ENCODE measurements at regions not wholly inside any gene's neighbourhood (a gene's known extent, or its start where the extent isn't known, plus 50 kb on each side); places are given as distances from the start of the nearest gene placed in this dataset.

DNA sequence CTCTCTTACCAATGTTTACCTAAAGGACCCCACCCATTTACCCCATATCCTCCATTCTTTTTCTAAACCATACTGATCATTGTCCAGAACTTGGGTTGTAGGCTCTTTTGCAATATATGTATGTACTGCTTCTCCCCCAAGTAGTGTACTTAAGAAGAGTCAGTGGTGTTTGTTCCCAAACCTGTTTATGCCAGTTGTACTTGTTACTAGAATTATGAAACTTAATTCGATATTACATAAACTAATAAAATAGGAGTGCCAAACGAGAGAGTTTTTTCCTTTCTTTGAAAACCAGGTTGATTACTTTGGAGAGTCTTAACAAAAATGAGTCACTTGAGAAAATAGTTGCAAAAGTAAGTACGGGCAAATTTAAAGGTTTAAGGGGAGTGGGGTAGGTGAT, 96.3 kb downstream of the GEMIN8 start (continued):
- TF ChIP-seq, protein P1, sequence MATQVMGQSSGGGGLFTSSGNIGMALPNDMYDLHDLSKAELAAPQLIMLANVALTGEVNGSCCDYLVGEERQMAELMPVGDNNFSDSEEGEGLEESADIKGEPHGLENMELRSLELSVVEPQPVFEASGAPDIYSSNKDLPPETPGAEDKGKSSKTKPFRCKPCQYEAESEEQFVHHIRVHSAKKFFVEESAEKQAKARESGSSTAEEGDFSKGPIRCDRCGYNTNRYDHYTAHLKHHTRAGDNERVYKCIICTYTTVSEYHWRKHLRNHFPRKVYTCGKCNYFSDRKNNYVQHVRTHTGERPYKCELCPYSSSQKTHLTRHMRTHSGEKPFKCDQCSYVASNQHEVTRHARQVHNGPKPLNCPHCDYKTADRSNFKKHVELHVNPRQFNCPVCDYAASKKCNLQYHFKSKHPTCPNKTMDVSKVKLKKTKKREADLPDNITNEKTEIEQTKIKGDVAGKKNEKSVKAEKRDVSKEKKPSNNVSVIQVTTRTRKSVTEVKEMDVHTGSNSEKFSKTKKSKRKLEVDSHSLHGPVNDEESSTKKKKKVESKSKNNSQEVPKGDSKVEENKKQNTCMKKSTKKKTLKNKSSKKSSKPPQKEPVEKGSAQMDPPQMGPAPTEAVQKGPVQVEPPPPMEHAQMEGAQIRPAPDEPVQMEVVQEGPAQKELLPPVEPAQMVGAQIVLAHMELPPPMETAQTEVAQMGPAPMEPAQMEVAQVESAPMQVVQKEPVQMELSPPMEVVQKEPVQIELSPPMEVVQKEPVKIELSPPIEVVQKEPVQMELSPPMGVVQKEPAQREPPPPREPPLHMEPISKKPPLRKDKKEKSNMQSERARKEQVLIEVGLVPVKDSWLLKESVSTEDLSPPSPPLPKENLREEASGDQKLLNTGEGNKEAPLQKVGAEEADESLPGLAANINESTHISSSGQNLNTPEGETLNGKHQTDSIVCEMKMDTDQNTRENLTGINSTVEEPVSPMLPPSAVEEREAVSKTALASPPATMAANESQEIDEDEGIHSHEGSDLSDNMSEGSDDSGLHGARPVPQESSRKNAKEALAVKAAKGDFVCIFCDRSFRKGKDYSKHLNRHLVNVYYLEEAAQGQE (IDR thresholded peaks at IDR 0.05; ENCODE audit: low read depth, low read length): no peak
- TF ChIP-seq NFIC (IDR thresholded peaks at IDR 0.05; ENCODE audit: borderline replicate concordance): no peak
- TF ChIP-seq, protein P2, sequence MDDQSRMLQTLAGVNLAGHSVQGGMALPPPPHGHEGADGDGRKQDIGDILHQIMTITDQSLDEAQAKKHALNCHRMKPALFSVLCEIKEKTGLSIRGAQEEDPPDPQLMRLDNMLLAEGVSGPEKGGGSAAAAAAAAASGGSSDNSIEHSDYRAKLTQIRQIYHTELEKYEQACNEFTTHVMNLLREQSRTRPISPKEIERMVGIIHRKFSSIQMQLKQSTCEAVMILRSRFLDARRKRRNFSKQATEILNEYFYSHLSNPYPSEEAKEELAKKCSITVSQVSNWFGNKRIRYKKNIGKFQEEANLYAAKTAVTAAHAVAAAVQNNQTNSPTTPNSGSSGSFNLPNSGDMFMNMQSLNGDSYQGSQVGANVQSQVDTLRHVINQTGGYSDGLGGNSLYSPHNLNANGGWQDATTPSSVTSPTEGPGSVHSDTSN (IDR thresholded peaks at IDR 0.05): no peak

DNA sequence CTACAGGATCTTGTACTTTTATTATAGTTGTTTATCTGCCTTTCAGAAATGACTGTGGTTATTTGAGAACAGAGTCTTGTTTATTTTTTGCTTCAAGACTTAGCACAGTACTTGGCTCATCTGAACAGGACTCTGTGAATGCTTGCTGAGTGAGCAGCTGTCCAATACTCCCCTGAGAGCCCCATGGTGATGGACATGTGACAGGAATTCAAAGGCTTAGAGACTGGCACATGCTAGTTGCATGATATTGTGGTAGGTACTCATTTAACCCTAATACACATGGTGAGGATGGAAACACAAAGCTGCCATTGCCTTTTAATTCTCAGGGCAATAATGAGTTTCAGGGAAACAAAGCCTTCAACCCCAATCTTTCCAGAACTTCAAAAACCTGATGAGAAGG, 97.3 kb downstream of the GEMIN8 start:
- H3K9me2 ChIP-seq: no peaks in the 10 kb centered on the region
- no peak for DNase-seq
- CTCF ChIA-PET: no interaction called here
- no peak overlapping the region for H3K4me2 ChIP-seq
- H3K79me2 ChIP-seq (ENCODE audit: insufficient read depth): no peaks in the 10 kb centered on the region
- no peaks in the 10 kb centered on the region for H3K9me3 ChIP-seq
- no peaks in the 10 kb centered on the region for H3F3A ChIP-seq (replicated peaks; ENCODE audit: insufficient read depth)
- peaks cover 5% of the 10 kb centered on the region for H3K27me3 ChIP-seq (ENCODE audit: insufficient read depth)
- peaks cover 0 to 2% of the 10 kb centered on the region in 2 experiments; a peak in 1 of 4 replicates for H3K4me1 ChIP-seq (ENCODE audit: control insufficient read depth in 1 of 2, insufficient read depth in 2 of 2, low read depth in 1 of 2, low read length in 1 of 2)
- POLR2A ChIA-PET: no interaction called here
- H3K4me3 ChIP-seq (ENCODE audit: low read depth in 2 of 2, low read length in 1 of 2): no peak overlapping the region
- TF ChIP-seq ELF1 (IDR thresholded peaks at IDR 0.05) (no peak), JUND (IDR thresholded peaks at IDR 0.05) (no peak), GATA2 (CRISPR knock-in tag; IDR thresholded peaks at IDR 0.05) (no peak), RXRA (IDR thresholded peaks at IDR 0.05; ENCODE audit: borderline replicate concordance, low read depth) (no peak), FOXJ3 (CRISPR knock-in tag; IDR thresholded peaks at IDR 0.05) (no peak), RFX5 (IDR thresholded peaks at IDR 0.05; ENCODE audit: low read length) (no peak), TEAD4 (IDR thresholded peaks at IDR 0.05; ENCODE audit: borderline replicate concordance, insufficient read depth) (no peak)
- TF ChIP-seq, protein P3, sequence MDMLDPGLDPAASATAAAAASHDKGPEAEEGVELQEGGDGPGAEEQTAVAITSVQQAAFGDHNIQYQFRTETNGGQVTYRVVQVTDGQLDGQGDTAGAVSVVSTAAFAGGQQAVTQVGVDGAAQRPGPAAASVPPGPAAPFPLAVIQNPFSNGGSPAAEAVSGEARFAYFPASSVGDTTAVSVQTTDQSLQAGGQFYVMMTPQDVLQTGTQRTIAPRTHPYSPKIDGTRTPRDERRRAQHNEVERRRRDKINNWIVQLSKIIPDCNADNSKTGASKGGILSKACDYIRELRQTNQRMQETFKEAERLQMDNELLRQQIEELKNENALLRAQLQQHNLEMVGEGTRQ (IDR thresholded peaks at IDR 0.05; ENCODE audit: borderline replicate concordance, low read depth, low read length): no peak
- TF ChIP-seq, protein P2 (IDR thresholded peaks at IDR 0.05): no peak
- no peaks in the 10 kb centered on the region for H3K36me3 ChIP-seq (replicated peaks in 1 of 2; ENCODE audit: control insufficient read depth in 1 of 2, insufficient read depth in 2 of 2, low read length in 1 of 2)
- no peak overlapping the region for H3K27ac ChIP-seq (ENCODE audit: low read depth in 2 of 2, low read length in 1 of 2)
- H2AFZ ChIP-seq (ENCODE audit: low read depth): no peak overlapping the region
- H4K20me1 ChIP-seq (ENCODE audit: insufficient read depth): no peaks in the 10 kb centered on the region
- no peak overlapping the region for H3K9ac ChIP-seq

All from SK-N-SH (cell line).